GM21717 (cell line): ENCODE measurements at regions not wholly inside any gene's neighbourhood (a gene's known extent, or its start where the extent isn't known, plus 50 kb on each side); places are given as distances from the start of the nearest gene placed in this dataset.
"Not testable (repeated sequence)": the region's sequence is repeated elsewhere in the genome, so short reads cannot be mapped to it uniquely, and the experiment has no call there.

Experiments
- ATAC-seq: cut with Tn5 transposase; IDR thresholded peaks from one replicate; pipeline ENCODE4 v1.9.1; 2021; ENCODE audit warnings: mild to moderate bottlenecking, moderate library complexity; ENCODE audit not compliant: unreplicated experiment

DNA sequence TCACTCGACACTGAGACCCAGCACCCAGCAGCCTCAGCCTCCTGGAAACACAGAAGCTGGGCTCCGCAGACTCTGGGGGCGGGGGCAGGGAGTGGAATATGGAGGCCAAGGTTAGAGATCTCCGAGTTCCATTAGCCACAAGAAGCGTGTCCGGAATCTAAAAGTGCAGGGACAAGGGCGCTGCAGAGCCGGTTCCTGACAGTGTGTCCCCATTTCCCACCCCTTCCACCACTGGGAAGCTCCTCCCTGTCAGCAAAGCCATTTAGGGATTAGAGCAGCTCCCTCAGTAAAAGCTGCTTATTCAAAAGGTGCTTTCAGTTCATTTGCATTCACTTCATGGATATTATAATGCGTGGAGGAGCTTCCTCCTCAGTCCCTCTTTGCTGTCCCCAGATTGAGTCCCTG lies 74.1 kb upstream of the HSPA9 start:
- ATAC-seq, result no peak

DNA sequence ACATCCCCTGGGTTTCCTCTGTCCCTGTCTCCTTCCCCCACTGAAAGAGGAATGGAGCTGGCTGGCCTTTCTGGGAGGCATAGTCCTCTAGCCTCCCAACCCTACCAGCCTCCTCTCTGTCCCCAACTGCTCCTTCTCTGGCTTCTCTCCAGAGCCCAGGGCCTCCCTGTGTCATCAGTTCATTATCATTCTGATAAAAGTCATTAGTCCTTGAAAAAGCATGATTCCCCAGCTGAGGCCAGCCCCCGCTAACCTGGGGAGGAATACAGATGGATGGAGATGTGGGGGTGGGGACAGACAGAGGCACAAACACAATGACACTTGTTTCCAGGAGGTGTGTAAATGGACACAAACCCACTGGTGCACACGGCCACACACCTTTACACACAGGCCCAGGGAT lies 73.6 kb upstream of the HSPA9 start:
- ATAC-seq, result no peak

DNA sequence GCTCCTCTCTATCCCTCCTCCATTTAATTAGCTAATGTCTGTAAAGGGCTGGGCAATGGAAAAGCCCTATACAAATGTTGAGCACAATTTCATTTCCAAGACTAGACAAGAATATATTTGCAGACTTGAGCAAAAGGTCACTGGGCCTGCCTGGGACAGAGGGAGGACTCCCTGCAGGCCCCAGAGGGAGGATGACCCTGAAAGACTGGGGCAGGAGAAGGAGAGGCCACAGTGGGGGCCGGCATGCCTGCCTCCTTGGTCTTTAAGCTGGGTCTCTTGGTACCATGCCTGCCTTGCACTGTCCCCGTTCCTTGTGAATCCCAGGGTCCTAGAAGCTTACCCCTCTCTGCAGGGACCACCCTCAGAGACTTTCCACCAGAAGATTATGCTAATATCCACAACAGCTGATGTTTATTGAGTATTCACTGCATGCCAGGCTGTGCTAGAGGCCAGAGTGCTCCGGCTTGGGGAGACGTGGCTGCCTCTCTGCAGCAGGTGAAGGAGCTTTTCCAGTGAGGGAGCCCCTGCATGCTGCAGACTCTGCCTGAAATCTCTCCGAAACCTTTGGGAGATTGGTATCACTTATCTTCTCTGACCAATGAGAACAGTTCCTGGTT lies 72.7 kb upstream of the HSPA9 start:
- no peak for ATAC-seq

DNA sequence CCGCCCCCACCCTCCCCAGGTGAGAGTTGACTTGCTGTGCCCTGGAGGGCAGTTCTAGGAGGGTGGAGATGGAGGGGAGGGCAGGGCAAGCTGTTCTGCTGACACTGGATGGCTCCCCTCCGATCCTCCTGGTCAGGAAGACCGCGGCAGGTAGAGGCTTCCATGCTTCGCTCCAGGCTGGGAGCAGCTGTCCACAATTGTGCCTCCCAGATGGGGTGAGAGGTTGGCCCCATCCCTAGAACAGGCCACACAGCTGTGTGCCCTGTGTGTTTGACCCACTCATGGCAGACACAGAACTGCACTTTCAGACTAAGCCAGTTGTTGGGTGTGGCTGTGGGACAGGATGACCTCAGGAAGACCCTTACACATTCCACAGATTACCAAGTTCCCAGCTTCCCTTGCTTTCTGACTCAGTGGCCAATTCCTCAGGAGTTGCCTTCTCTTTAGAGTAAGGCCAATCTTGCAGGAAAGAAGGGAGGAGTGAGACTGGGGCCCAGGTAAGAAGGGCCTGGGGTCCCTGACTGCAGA lies 72.1 kb upstream of the HSPA9 start:
- ATAC-seq, result no peak

GRCh38 chr5:138646671-138647070 lies 71.5 kb upstream of the HSPA9 start:
- ATAC-seq, result no peak

GRCh38 chr5:138645778-138646575 lies 70.8 kb upstream of the HSPA9 start:
- ATAC-seq, result no peak

- ATAC-seq, result no peak
These were observed 68.0 kb upstream of the HSPA9 start for GRCh38 chr5:138643040-138643791.

DNA sequence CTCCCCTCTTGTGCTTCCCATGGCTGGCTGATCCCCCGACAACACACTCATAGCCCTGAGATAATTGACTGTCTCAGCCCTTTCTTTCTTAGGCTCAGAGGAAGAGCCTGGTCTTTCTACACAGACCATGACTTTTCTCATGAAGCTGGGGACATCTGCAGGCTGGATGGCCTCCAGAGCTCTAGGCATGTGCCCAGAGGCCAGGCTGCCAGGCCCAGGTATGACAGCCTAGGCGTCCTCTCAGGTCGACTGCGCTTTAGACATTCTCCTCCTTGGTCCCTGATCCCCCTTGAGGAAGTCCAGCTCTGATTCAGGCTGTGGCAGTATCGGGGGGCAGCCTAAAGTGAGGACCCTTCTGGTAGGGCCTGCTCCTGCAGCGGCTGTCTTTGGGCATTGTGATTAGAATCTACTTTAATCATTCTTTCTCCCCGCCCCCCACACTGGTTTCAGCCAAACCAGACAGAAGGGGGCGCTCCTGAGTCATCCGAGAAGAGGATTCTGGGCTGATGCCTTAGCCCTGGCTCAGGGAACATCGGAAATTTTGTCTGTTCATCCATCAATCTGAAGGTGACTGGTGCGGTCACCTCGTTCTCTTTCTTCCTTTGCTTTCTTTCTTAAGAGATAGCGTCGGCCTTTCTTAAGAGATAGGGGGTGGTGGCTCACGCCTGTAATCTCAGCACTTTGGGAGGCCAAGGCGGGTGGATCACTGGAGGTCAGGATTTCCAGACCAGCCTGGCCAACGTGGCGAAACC lies 66.5 kb upstream of the HSPA9 start:
- no peak for ATAC-seq

- ATAC-seq, result no peak
These were observed 65.5 kb upstream of the HSPA9 start for GRCh38 chr5:138640646-138641254.

GRCh38 chr5:138640138-138640537 lies 64.9 kb upstream of the HSPA9 start:
- ATAC-seq, result no peak

DNA sequence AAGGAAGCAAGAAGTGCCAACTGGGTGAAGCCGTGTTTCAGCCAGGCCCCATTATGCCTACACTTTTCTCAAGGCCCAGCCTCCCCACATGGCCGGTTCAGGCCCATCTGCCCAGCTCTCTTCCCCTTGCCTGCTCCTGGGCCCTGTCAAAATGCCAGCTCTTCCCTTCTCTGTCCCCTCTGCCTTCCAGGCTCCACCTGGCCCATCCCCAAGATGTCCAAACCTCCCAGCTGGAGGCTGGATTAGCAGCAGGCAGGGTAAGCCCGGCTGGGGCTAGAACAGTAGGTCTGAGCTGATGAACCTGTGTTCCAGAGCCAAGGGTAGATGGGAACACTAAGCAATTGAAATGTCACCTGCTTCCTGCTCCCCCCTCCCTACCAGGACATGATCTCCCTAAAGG lies 64.1 kb upstream of the HSPA9 start:
- ATAC-seq, result no peak

DNA sequence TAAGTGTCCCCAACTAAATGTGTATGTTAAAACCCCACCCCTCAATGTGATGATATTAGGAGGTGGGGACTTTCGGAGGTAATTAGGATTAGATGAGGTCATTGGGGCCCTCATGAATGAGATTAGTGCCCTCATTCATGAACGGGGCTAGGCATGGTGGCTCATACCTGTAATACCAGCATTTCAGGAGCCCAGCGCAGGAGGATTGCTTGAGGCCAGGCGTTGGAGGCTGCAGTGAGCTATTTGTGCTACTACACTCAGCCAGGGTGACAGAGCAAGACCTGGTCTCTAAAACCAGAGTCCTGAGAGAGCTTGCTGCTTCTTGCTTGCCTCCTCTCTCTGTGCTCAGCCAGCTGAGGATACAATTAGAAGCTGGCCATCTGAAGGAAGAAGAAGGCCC lies 62.1 kb upstream of the HSPA9 start:
- ATAC-seq, result no peak

DNA sequence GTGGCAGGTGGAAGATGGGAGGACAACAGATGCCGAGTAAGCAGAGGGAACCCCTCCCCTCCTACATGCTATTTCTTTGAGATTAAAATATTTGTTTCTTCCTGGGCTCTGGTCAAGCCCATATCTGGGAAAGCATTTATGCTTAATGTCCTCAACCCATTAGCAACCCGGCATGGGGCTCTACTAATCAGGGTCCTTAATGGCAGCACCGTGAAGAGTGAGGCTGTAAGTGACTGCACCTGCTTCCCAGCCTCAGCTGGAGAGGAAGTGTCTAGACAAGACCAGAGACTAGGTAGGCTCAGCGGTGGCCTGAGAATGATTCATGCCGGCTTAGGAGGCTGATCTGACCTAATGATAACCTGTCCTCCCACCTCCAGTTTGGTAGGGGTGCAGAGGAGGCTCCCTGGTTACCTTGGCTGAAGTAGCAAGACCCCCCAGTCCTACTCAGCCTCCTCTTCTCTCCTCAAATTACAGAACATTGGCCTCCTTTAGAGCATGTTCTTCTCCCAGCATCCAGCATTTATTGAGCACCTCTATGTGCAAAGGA lies 61.3 kb upstream of the HSPA9 start:
- no peak for ATAC-seq

DNA sequence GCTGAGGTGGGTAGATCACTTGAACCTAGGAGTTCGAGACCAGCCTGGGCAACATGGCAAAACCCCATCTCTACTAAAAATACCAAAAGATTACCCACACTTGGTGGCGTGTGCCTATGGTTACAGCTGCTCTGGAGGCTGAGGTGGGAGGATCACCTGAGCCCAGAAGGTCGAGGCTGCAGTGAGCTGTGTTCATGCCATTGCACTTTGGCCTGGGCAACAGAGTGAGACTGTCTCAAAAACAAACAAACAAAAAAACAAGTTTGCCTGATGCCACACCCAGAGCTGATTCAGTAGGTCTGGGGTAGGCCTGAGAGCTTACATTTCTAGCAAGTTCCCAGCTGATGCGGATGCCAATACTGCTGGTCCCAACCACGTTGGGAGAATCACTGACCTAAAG lies 60.5 kb upstream of the HSPA9 start:
- no peak for ATAC-seq

- ATAC-seq, result no peak
These were observed 60.1 kb upstream of the HSPA9 start for GRCh38 chr5:138635265-138635664.

DNA sequence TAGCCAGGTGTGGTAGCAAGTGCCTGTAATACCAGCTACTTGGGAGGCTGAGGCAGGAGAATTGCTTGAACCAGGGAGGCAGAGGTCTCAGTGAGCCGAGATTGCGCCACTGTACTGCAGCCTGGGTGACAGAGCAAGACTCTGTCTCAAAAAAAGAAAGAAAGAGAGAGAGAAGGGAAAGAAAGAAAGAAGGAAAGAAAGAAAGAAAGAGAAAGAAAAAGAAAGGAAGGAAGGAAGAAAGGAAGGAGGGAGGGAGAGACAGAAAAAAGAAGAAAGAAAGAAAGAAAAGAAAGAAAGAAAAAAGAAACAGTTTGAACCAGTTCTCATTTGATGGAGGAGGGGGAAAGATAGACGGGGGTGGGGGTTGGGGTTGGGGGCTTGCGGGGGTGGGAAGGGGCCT lies 59.6 kb upstream of the HSPA9 start:
- ATAC-seq, result not testable (repeated sequence)

DNA sequence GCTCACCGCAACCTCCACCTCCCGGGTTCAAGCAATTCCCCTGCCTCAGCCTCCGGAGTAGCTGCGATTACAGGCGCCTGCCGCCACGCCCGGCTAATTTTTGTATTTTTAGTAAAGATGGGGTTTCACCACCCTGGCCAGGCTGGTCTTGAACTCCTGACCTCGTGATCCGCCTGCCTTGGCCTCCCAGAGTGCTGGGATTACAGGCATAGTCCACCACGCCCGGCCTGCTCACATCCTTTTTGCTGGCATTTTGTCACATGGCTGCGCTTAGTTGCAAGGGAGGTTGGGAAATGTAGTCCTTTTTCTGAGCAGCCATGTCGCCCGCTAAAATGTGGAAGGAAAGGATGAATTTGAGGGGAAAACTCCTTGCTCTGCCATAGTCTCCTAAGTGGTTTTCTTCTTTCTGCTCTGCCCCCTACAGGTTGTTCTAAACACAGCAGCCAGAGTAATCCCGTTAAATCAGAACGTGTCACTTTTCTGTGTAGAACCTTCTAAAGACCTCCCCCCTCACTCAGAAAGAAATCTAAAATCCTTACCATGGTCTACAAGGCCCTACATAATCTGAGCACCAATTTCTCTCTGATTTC lies 57.8 kb upstream of the HSPA9 start:
- no peak for ATAC-seq

DNA sequence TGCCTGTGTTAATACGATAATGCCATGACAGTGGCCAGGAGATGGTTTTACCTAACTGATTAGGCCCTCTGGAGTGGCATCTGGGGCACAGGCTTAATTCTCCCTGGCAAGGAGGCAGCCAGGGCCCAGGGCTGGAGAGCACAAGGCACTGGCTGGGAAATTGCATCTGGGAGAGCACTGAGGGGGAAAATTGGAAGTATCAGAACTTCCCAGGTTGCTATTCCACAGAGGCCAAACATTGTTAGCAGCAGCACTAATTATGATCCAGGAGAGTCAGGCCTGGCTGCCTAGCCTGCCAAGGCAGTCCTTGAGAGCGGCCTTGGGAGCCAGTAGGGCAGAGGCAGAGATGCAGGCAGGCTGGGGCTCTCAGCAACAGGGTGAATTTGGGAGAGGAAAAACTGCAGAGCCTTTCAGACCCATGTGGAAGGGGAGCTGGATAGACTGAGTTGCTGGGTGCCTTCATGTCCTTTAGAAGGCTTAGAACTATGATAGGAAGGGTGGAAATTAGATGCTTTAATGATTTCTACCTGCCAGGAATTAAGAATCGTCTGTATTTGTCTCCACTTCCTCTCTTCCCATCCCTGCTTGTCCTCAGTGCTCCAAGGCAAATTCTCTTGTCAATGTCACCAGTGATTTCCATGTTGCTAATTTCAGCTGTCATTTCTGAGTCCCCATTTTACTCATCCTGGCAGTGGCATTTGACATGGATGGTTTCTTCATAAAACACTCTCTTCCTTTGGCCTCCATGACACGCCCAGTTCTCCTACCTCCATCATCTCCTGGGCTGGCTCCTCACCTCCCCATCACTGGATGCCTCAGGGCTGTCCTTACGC lies 56.1 kb upstream of the HSPA9 start:
- ATAC-seq, result no peak

- no peak for ATAC-seq
These were observed 54.2 kb upstream of the HSPA9 start for GRCh38 chr5:138629392-138629791.
